Gastroesophageal sphincter (tissue), 4 donors: ENCODE measurements at regions not wholly inside any gene's neighbourhood (a gene's known extent, or its start where the extent isn't known, plus 50 kb on each side); places are given as distances from the start of the nearest gene placed in this dataset.
"Not testable (repeated sequence)": the region's sequence is repeated elsewhere in the genome, so short reads cannot be mapped to it uniquely, and the experiment has no call there.

Experiments
- ATAC-seq: fragments of 150-250 bp; one replicate; pipeline ENCODE4 v1.9.1; 2016; ENCODE audit warnings: mild to moderate bottlenecking, moderate library complexity
- H3K27ac ChIP-seq, 4 donors: fragments of 200-600 bp; sonication (generic) in 3 of 4; 1 replicate in 3 of 4; 2 replicates in 1 of 4; pipeline ENCODE4 v1.5.1; 2016 to 2019
- H3K27me3 ChIP-seq: fragments of 200-600 bp; sonication (generic); one replicate; pipeline ENCODE4 v1.5.1; 2019
- H3K36me3 ChIP-seq, 2 donors: fragments of 200-600 bp; sonication (generic); one replicate each; pipeline ENCODE4 v1.5.1; 2019; ENCODE audit warnings: control low read depth in 1 of 2
- H3K4me1 ChIP-seq, 3 donors: fragments of 200-600 bp; sonication (generic); 1 replicate in 2 of 3; 2 replicates in 1 of 3; pipeline ENCODE4 v1.5.1; 2016 to 2019; ENCODE audit warnings: control low read depth in 2 of 3
- H3K4me3 ChIP-seq, 2 donors: fragments of 200-600 bp; sonication (generic); one replicate each; pipeline ENCODE4 v1.5.1; 2019; ENCODE audit warnings: mild to moderate bottlenecking in 1 of 2, moderate library complexity in 1 of 2
- H3K9me3 ChIP-seq, 3 donors: fragments of 200-600 bp; sonication (generic); one replicate each; pipeline ENCODE4 v1.5.1; 2017 to 2019; ENCODE audit warnings: control low read depth in 2 of 3
- CTCF ChIP-seq, 4 experiments: fragments of 200-600 bp in 2 of 4; fragments of 450-650 bp in 2 of 4; sonication (generic) in 1 of 4; IDR thresholded peaks; one replicate each; pipeline ENCODE4 v1.5.1; 2017 to 2019; ENCODE audit warnings: antibody characterized with exemption in 4 of 4, mild to moderate bottlenecking in 2 of 4, moderate library complexity in 2 of 4
- EP300 ChIP-seq: sonication (generic); formaldehyde crosslinking; IDR thresholded peaks from one replicate; pipeline ENCODE4 v1.6.1; 2017; ENCODE audit warnings: antibody characterized with exemption, mild to moderate bottlenecking
- POLR2A ChIP-seq, 2 donors: fragments of 450-650 bp; IDR thresholded peaks; one replicate each; pipeline ENCODE4 v1.6.1; 2017; ENCODE audit warnings: antibody characterized with exemption in 2 of 2, mild to moderate bottlenecking in 2 of 2, moderate library complexity in 1 of 2
- POLR2AphosphoS5 ChIP-seq: sonication (generic); formaldehyde crosslinking; IDR thresholded peaks from one replicate; pipeline ENCODE4 v1.6.1; 2017; ENCODE audit warnings: antibody characterized with exemption
- WGBS, 2 donors: methylation state at CpG; one replicate each; pipeline ENCODE4 v1.1.5; 2018; ENCODE audit warnings: low coverage in 1 of 2; 5-methylcytosine and 5-hydroxymethylcytosine counted together

GRCh38 chr12:34219046-34219770 lies 196.9 kb downstream of the ALG10 start:
- no peaks in the 10 kb centered on the region for H3K9me3 ChIP-seq
- peaks cover 22% of the 10 kb centered on the region for H3K27me3 ChIP-seq
- H3K4me1 ChIP-seq: peaks cover 0 to 6% (median 0%) of the 10 kb centered on the region in 3 donors
- no peak overlapping the region for H3K27ac ChIP-seq
- H3K4me3 ChIP-seq: peak overlapping the region in 1 of 2 donors; percentile 44
- no peaks in the 10 kb centered on the region for H3K36me3 ChIP-seq
- TF ChIP-seq CTCF (IDR thresholded peaks at IDR 0.05) (no peak), EP300 (no peak), POLR2A (IDR thresholded peaks at IDR 0.05) (no peak), POLR2AphosphoS5 (no peak)
- no peak for ATAC-seq
- 39% methylated on average over 20 to 27 of the region's 42 CpGs for WGBS, 2 donors

GRCh38 chr12:34220079-34220478 lies 197.8 kb downstream of the ALG10 start:
- not testable (repeated sequence) for H3K9me3 ChIP-seq, H3K27ac ChIP-seq, H3K36me3 ChIP-seq, H3K4me1 ChIP-seq, H3K4me3 ChIP-seq, ATAC-seq
- H3K27me3 ChIP-seq: peaks cover 22% of the 10 kb centered on the region
- 88% methylated on average over 10 of the region's 13 CpGs; no CpG with 5 or more reads in 1 of the 2 donors for WGBS, 2 donors

GRCh38 chr12:34223640-34224039 lies 201.3 kb downstream of the ALG10 start:
- 71% methylated on average over 3 of the region's 3 CpGs; no CpG with 5 or more reads in 1 of the 2 donors for WGBS, 2 donors
- Histone ChIP-seq H3K9me3 (peaks cover 0 to 19% (median 0%) of the 10 kb centered on the region in 3 donors), H3K27ac (no peak overlapping the region), H3K27me3 (peaks cover 23% of the 10 kb centered on the region), H3K4me1 (peaks cover 0 to 4% (median 0%) of the 10 kb centered on the region in 3 donors), H3K4me3 (no peak overlapping the region), H3K36me3 (no peaks in the 10 kb centered on the region)
- no peak for ATAC-seq
- TF ChIP-seq POLR2AphosphoS5 (no peak), CTCF (IDR thresholded peaks at IDR 0.05) (no peak), EP300 (no peak), POLR2A (IDR thresholded peaks at IDR 0.05) (no peak)

GRCh38 chr12:34226044-34226443 lies 203.7 kb downstream of the ALG10 start:
- ATAC-seq, H3K4me3 ChIP-seq, H3K36me3 ChIP-seq, H3K4me1 ChIP-seq, H3K27ac ChIP-seq: not testable (repeated sequence)
- peaks cover 0 to 19% (median 0%) of the 10 kb centered on the region in 3 donors for H3K9me3 ChIP-seq
- H3K27me3 ChIP-seq: peaks cover 19% of the 10 kb centered on the region

- not testable (repeated sequence) for H3K36me3 ChIP-seq, H3K4me3 ChIP-seq, H3K27ac ChIP-seq, ATAC-seq, H3K4me1 ChIP-seq
- WGBS, 2 donors: 47 to 49% methylated on average over 2 of the region's 3 CpGs
- Histone ChIP-seq H3K9me3 (peaks cover 0 to 19% (median 0%) of the 10 kb centered on the region in 3 donors), H3K27me3 (peaks cover 22% of the 10 kb centered on the region)
Observed at GRCh38 chr12:34228046-34228445, 205.8 kb downstream of the ALG10 start.

GRCh38 chr12:34229033-34229432 lies 206.7 kb downstream of the ALG10 start:
- ATAC-seq, H3K4me3 ChIP-seq, H3K27ac ChIP-seq, H3K36me3 ChIP-seq, H3K4me1 ChIP-seq: not testable (repeated sequence)
- 73 to 83% methylated on average over 2 of the region's 2 CpGs for WGBS, 2 donors
- H3K9me3 ChIP-seq: peaks cover 0 to 19% (median 0%) of the 10 kb centered on the region in 3 donors
- H3K27me3 ChIP-seq: peaks cover 22% of the 10 kb centered on the region

- no peaks in the 10 kb centered on the region for H3K9me3 ChIP-seq
- H3K27ac ChIP-seq: no peak overlapping the region
- no peaks in the 10 kb centered on the region for H3K4me1 ChIP-seq
- no peaks in the 10 kb centered on the region for H3K36me3 ChIP-seq
- peaks cover 18% of the 10 kb centered on the region for H3K27me3 ChIP-seq
- 91 to 100% methylated on average over 2 to 5 of the region's 5 CpGs for WGBS, 2 donors
- H3K4me3 ChIP-seq: no peak overlapping the region
- TF ChIP-seq POLR2AphosphoS5 (no peak), POLR2A (IDR thresholded peaks at IDR 0.05) (no peak), CTCF (IDR thresholded peaks at IDR 0.05) (no peak), EP300 (no peak)
- ATAC-seq: no peak
Observed at GRCh38 chr12:34233618-34234017, 211.3 kb downstream of the ALG10 start.
